Keratinocyte (primary cell): ENCODE measurements at regions not wholly inside any gene's neighbourhood (a gene's known extent, or its start where the extent isn't known, plus 50 kb on each side); places are given as distances from the start of the nearest gene placed in this dataset.

ENCODE experiments used
- DNase-seq: peaks from one replicate; pipeline ENCODE4 v3.0.0-alpha.2; 2011; ENCODE audit warnings: low read depth, missing footprints, low spot score
- FAIRE-seq: peaks from 2 replicates; lab custom pipeline; 2011; peaks lifted over from hg19 to GRCh38; lab: Jason Lieb, UNC
- H2AFZ ChIP-seq: 2 replicates; pipeline ENCODE4 v1.6.0; 2012; ENCODE audit warnings: low read length, control low read depth, inconsistent platforms; ENCODE audit not compliant: control insufficient read depth
- H3K27ac ChIP-seq: 2 replicates; pipeline ENCODE4 v1.5.1; 2011; ENCODE audit warnings: low read length; ENCODE audit not compliant: control insufficient read depth, insufficient read depth
- H3K27me3 ChIP-seq: 3 replicates; pipeline ENCODE4 v1.6.0; 2011; ENCODE audit warnings: low read length; ENCODE audit not compliant: control insufficient read depth, insufficient read depth; ENCODE audit errors: extremely low read depth
- H3K36me3 ChIP-seq, 2 experiments: 2 replicates in 1 of 2; 3 replicates in 1 of 2; pipeline ENCODE4 v1.5.1; 2011; ENCODE audit warnings: low read length in 2 of 2, mild to moderate bottlenecking in 1 of 2; ENCODE audit not compliant: control insufficient read depth in 2 of 2, insufficient read depth in 2 of 2; ENCODE audit errors: extremely low read depth in 1 of 2
- H3K4me1 ChIP-seq: 3 replicates; pipeline ENCODE4 v1.5.1; 2011; ENCODE audit warnings: low read length; ENCODE audit not compliant: control insufficient read depth, insufficient read depth; ENCODE audit errors: extremely low read depth
- H3K4me2 ChIP-seq: 3 replicates; pipeline ENCODE4 v1.6.0; 2011; ENCODE audit warnings: low read depth, low read length; ENCODE audit not compliant: control insufficient read depth, insufficient read depth; ENCODE audit errors: extremely low read depth
- H3K4me3 ChIP-seq, 3 experiments: fragments of 200-600 bp in 1 of 3; sonication (generic) in 1 of 3; 2 replicates in 2 of 3; 3 replicates in 1 of 3; pipeline ENCODE4 v1.5.1; 2011 to 2016; ENCODE audit warnings: low read length in 3 of 3, mild to moderate bottlenecking in 3 of 3, control low read depth in 2 of 3, inconsistent platforms in 1 of 3, low read depth in 1 of 3, mixed read lengths in 1 of 3, mixed run types in 1 of 3, moderate library complexity in 1 of 3; ENCODE audit not compliant: control insufficient read depth in 2 of 3, insufficient read depth in 2 of 3; ENCODE audit errors: extremely low read depth in 1 of 3
- H3K79me2 ChIP-seq: 2 replicates; pipeline ENCODE4 v1.6.0; 2012; ENCODE audit warnings: low read length; ENCODE audit not compliant: control insufficient read depth, insufficient read depth
- H3K9ac ChIP-seq: 3 replicates; pipeline ENCODE4 v1.6.0; 2011; ENCODE audit warnings: low read length; ENCODE audit not compliant: control insufficient read depth, insufficient read depth; ENCODE audit errors: extremely low read depth
- H3K9me1 ChIP-seq: 3 replicates; pipeline ENCODE4 v1.6.0; 2011; ENCODE audit warnings: low read length; ENCODE audit not compliant: control insufficient read depth, insufficient read depth; ENCODE audit errors: extremely low read depth
- H3K9me3 ChIP-seq: 2 replicates; pipeline ENCODE4 v1.5.1; 2012; ENCODE audit warnings: low read depth, low read length; ENCODE audit not compliant: control insufficient read depth
- H4K20me1 ChIP-seq: 3 replicates; pipeline ENCODE4 v1.6.0; 2011; ENCODE audit warnings: low read length; ENCODE audit not compliant: control insufficient read depth, insufficient read depth; ENCODE audit errors: extremely low read depth
- EZH2 ChIP-seq: IDR thresholded peaks from one replicate; pipeline ENCODE4 v1.6.1; 2012; ENCODE audit warnings: inconsistent platforms, mild to moderate bottlenecking, low read length, moderate library complexity
- dilution Hi-C: fragments of 300-500 bp; cut with MboI; formaldehyde crosslinking; loops from one replicate; pipeline ENCODE4 v1.7.0; 2020; ENCODE audit warnings: low sequenced_read_pairs; ENCODE audit not compliant: extremely low pct_ligation_motif_present
- TF ChIP-seq, protein P1 (sequence below), 3 experiments: IDR thresholded peaks in 1 of 3; conservative IDR thresholded peaks in 1 of 3; optimal IDR thresholded peaks in 1 of 3; 2 replicates in 2 of 3; 3 replicates in 1 of 3; pipeline versions ENCODE3 to v1.5.1; 2011; ENCODE audit warnings: low read length in 3 of 3, mild to moderate bottlenecking in 3 of 3, moderate library complexity in 2 of 3, control low read depth in 1 of 3, inconsistent platforms in 1 of 3; ENCODE audit not compliant: insufficient read depth in 2 of 3; ENCODE audit errors: extremely low read depth in 1 of 3

DNA sequence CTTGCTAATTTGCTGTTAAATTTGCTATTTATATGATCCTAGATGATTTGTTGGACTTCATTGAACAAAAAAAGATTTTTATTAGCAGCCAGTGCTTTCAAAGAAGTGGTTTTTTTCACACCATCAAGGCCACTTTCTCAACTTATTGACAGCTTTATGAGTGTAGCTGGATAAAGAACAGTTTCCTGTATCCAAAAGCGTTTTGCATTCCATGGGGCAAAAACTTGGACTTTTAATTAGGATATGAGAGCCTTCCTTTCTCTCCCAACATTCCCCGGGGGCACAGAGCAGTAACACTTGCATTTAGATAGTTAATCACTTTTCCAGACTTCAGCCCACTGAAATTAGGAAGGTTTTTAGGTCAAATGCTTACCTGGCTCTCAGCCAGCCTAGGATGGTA, 177.1 kb upstream of the ELAC2 start:
- Histone ChIP-seq H3K4me1 (no peaks in the 10 kb centered on the region), H3K9ac (no peak overlapping the region), H4K20me1 (no peaks in the 10 kb centered on the region), H3K9me3 (no peaks in the 10 kb centered on the region), H3K27me3 (no peaks in the 10 kb centered on the region), H3K27ac (no peak overlapping the region), H3K79me2 (no peaks in the 10 kb centered on the region), H3K4me2 (no peak overlapping the region), H3K4me3 (no peak overlapping the region), H3K9me1 (no peaks in the 10 kb centered on the region), H2AFZ (no peak overlapping the region), H3K36me3 (no peaks in the 10 kb centered on the region)
- no peak for TF ChIP-seq EZH2
- TF ChIP-seq, protein P1, sequence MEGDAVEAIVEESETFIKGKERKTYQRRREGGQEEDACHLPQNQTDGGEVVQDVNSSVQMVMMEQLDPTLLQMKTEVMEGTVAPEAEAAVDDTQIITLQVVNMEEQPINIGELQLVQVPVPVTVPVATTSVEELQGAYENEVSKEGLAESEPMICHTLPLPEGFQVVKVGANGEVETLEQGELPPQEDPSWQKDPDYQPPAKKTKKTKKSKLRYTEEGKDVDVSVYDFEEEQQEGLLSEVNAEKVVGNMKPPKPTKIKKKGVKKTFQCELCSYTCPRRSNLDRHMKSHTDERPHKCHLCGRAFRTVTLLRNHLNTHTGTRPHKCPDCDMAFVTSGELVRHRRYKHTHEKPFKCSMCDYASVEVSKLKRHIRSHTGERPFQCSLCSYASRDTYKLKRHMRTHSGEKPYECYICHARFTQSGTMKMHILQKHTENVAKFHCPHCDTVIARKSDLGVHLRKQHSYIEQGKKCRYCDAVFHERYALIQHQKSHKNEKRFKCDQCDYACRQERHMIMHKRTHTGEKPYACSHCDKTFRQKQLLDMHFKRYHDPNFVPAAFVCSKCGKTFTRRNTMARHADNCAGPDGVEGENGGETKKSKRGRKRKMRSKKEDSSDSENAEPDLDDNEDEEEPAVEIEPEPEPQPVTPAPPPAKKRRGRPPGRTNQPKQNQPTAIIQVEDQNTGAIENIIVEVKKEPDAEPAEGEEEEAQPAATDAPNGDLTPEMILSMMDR (optimal IDR thresholded peaks at IDR 0.05 in 1 of 3, IDR thresholded peaks at IDR 0.05 in 1 of 3, conservative IDR thresholded peaks at IDR 0.05 in 1 of 3; ENCODE audit: extremely low read depth in 1 of 3, insufficient read depth in 2 of 3, low read length in 3 of 3) = no peak
- dilution Hi-C loops = no loop called here
- no peak for DNase-seq
- no peak for FAIRE-seq

GRCh38 chr17:13182854-13183253, 165.0 kb upstream of the ELAC2 start:
- H2AFZ ChIP-seq = no peak overlapping the region
- no peak overlapping the region for H3K9ac ChIP-seq
- no peak overlapping the region for H3K4me3 ChIP-seq
- no peak overlapping the region for H3K27ac ChIP-seq
- no peaks in the 10 kb centered on the region for H3K36me3 ChIP-seq
- no peaks in the 10 kb centered on the region for H3K27me3 ChIP-seq
- H3K4me1 ChIP-seq = no peaks in the 10 kb centered on the region
- FAIRE-seq = no peak
- dilution Hi-C loops = no loop called here
- no peak for DNase-seq
- no peaks in the 10 kb centered on the region for H3K79me2 ChIP-seq
- TF ChIP-seq, protein P1 (optimal IDR thresholded peaks at IDR 0.05 in 1 of 3, IDR thresholded peaks at IDR 0.05 in 1 of 3, conservative IDR thresholded peaks at IDR 0.05 in 1 of 3; ENCODE audit: extremely low read depth in 1 of 3, insufficient read depth in 2 of 3, low read length in 3 of 3) = no peak
- TF ChIP-seq EZH2 = no peak
- H3K4me2 ChIP-seq = no peak overlapping the region
- no peaks in the 10 kb centered on the region for H3K9me3 ChIP-seq
- H4K20me1 ChIP-seq = no peaks in the 10 kb centered on the region
- H3K9me1 ChIP-seq = no peaks in the 10 kb centered on the region
